PC-9 (cell line): ENCODE measurements at regions not wholly inside any gene's neighbourhood (a gene's known extent, or its start where the extent isn't known, plus 50 kb on each side); places are given as distances from the start of the nearest gene placed in this dataset.

Source experiments
- CTCF ChIP-seq: fragments of 200-600 bp; sonication (generic); conservative IDR thresholded peaks from 2 replicates; pipeline ENCODE4 v1.6.1; 2017; ENCODE audit warnings: mixed run types, antibody characterized with exemption, mild to moderate bottlenecking, moderate library complexity
- EZH2 ChIP-seq: fragments of 200-600 bp; sonication (generic); IDR thresholded peaks from 2 replicates; pipeline ENCODE4 v1.8.0; 2017; ENCODE audit warnings: antibody characterized with exemption, low read depth

GRCh38 chr21:43287795-43288755 lies 119.3 kb downstream of the CRYAA start:
- TF ChIP-seq CTCF (no peak), EZH2 (no peak)
